ENCODE measurements at regions not wholly inside any gene's neighbourhood (a gene's known extent, or its start where the extent isn't known, plus 50 kb on each side); places are given as distances from the start of the nearest gene placed in this dataset.
A peak's percentile ranks its signal among the peaks of the same experiment; 100 is the strongest.

- peaks cover 7% of the 10 kb centered on the region for H3K9me3 Mint-ChIP-seq
- no peaks in the 10 kb centered on the region for H3K36me3 Mint-ChIP-seq (ENCODE audit: low read depth)
- no peak for DNase-seq (ENCODE audit: low read depth, low spot score)
- no peak for TF ChIP-seq CTCF (conservative IDR thresholded peaks at IDR 0.05)
- H3K4me3 Mint-ChIP-seq, result no peak overlapping the region
- no peaks in the 10 kb centered on the region for H3K4me1 Mint-ChIP-seq
- no peak overlapping the region for H3K27ac Mint-ChIP-seq (ENCODE audit: unreplicated experiment)
- no peaks in the 10 kb centered on the region for H3K27me3 Mint-ChIP-seq (ENCODE audit: low read depth)
Observed at GRCh38 chr4:65798498-65799127, 128.3 kb upstream of the EPHA5 start.

- peak overlapping the region; percentile 81 for H3K27ac Mint-ChIP-seq (ENCODE audit: unreplicated experiment)
- no peak for TF ChIP-seq CTCF (conservative IDR thresholded peaks at IDR 0.05)
- no peak overlapping the region for H3K4me3 Mint-ChIP-seq
- H3K4me1 Mint-ChIP-seq, result peaks cover 14% of the 10 kb centered on the region
- H3K36me3 Mint-ChIP-seq (ENCODE audit: low read depth), result no peaks in the 10 kb centered on the region
- H3K9me3 Mint-ChIP-seq, result peaks cover 7% of the 10 kb centered on the region
- DNase-seq (ENCODE audit: low read depth, low spot score), result no peak
- H3K27me3 Mint-ChIP-seq (ENCODE audit: low read depth), result no peaks in the 10 kb centered on the region
Observed at GRCh38 chr4:65791812-65792308, 121.6 kb upstream of the EPHA5 start.

- no peak for DNase-seq (ENCODE audit: low read depth, low spot score)
- Mint-ChIP-seq H3K9me3 (peaks cover 7% of the 10 kb centered on the region), H3K27me3 (ENCODE audit: low read depth) (no peaks in the 10 kb centered on the region), H3K27ac (ENCODE audit: unreplicated experiment) (peak overlapping the region; percentile 81), H3K36me3 (ENCODE audit: low read depth) (no peaks in the 10 kb centered on the region), H3K4me3 (no peak overlapping the region), H3K4me1 (peaks cover 14% of the 10 kb centered on the region)
- no peak for TF ChIP-seq CTCF (conservative IDR thresholded peaks at IDR 0.05)
Observed at GRCh38 chr4:65791111-65791811, 121.0 kb upstream of the EPHA5 start.

GRCh38 chr4:65789805-65790204 is 119.5 kb upstream of the EPHA5 start:
- Mint-ChIP-seq H3K9me3 (peaks cover 2% of the 10 kb centered on the region), H3K4me3 (no peak overlapping the region), H3K27ac (ENCODE audit: unreplicated experiment) (no peak overlapping the region), H3K36me3 (ENCODE audit: low read depth) (no peaks in the 10 kb centered on the region), H3K27me3 (ENCODE audit: low read depth) (no peaks in the 10 kb centered on the region), H3K4me1 (peaks cover 14% of the 10 kb centered on the region)
- no peak for TF ChIP-seq CTCF (conservative IDR thresholded peaks at IDR 0.05)
- DNase-seq (ENCODE audit: low read depth, low spot score), result no peak

- Mint-ChIP-seq H3K9me3 (peaks cover 2% of the 10 kb centered on the region), H3K4me3 (no peak overlapping the region), H3K4me1 (peaks cover 14% of the 10 kb centered on the region), H3K27ac (ENCODE audit: unreplicated experiment) (no peak overlapping the region), H3K27me3 (ENCODE audit: low read depth) (no peaks in the 10 kb centered on the region), H3K36me3 (ENCODE audit: low read depth) (no peaks in the 10 kb centered on the region)
- TF ChIP-seq CTCF (conservative IDR thresholded peaks at IDR 0.05), result no peak
- DNase-seq (ENCODE audit: low read depth, low spot score), result no peak
Observed at GRCh38 chr4:65789341-65789740, 119.1 kb upstream of the EPHA5 start.
